ENCODE measurements at regions not wholly inside any gene's neighbourhood (a gene's known extent, or its start where the extent isn't known, plus 50 kb on each side); places are given as distances from the start of the nearest gene placed in this dataset.

GRCh38 chr2:220458051-220458450, 830.6 kb downstream of the SLC4A3 start:
- no peak for DNase-seq

GRCh38 chr2:220460257-220460985, 833.0 kb downstream of the SLC4A3 start:
- peak in 1 of 2 experiments; percentile 53 for DNase-seq

GRCh38 chr2:220463876-220464275, 836.4 kb downstream of the SLC4A3 start:
- no peak for DNase-seq

GRCh38 chr2:220465700-220466099, 838.3 kb downstream of the SLC4A3 start:
- DNase-seq: peak in 1 of 2 experiments; percentile 36

- DNase-seq: no peak
Observed at GRCh38 chr2:220466251-220466691, 838.8 kb downstream of the SLC4A3 start.

GRCh38 chr2:220469201-220469600, 841.8 kb downstream of the SLC4A3 start:
- no peak for DNase-seq

- no peak for DNase-seq
Observed at GRCh38 chr2:220473611-220474010, 846.2 kb downstream of the SLC4A3 start.

GRCh38 chr2:220476877-220477276, 849.4 kb downstream of the SLC4A3 start:
- no peak for DNase-seq

- DNase-seq: no peak
Observed at GRCh38 chr2:220478305-220479058, 851.1 kb downstream of the SLC4A3 start.

GRCh38 chr2:220482716-220483115, 855.3 kb downstream of the SLC4A3 start:
- no peak for DNase-seq

GRCh38 chr2:220489121-220489520, 861.7 kb downstream of the SLC4A3 start:
- DNase-seq: no peak

GRCh38 chr2:220491670-220492069, 864.2 kb downstream of the SLC4A3 start:
- no peak for DNase-seq

- no peak for DNase-seq
Observed at GRCh38 chr2:220493871-220494525, 866.6 kb downstream of the SLC4A3 start.

- DNase-seq: no peak
Observed at GRCh38 chr2:220496513-220496912, 869.1 kb downstream of the SLC4A3 start.

GRCh38 chr2:220499225-220499624, 871.8 kb downstream of the SLC4A3 start:
- peak in 1 of 2 experiments; percentile 59 for DNase-seq

- DNase-seq: no peak
Observed at GRCh38 chr2:220502539-220502938, 875.1 kb downstream of the SLC4A3 start.

- DNase-seq: peak; percentile 53 to 85
Observed at GRCh38 chr2:220503431-220503830, 876.0 kb downstream of the SLC4A3 start.

GRCh38 chr2:220504938-220505503, 877.6 kb downstream of the SLC4A3 start:
- no peak for DNase-seq

GRCh38 chr2:220506466-220506865, 879.0 kb downstream of the SLC4A3 start:
- DNase-seq: no peak

GRCh38 chr2:220509096-220509757, 881.8 kb downstream of the SLC4A3 start:
- peak; percentile 89 to 93 for DNase-seq

GRCh38 chr2:220509966-220510365, 882.5 kb downstream of the SLC4A3 start:
- peak; percentile 71 to 94 for DNase-seq

GRCh38 chr2:220510668-220511067, 883.2 kb downstream of the SLC4A3 start:
- peak in 1 of 2 experiments; percentile 22 for DNase-seq

GRCh38 chr2:220512419-220512818, 885.0 kb downstream of the SLC4A3 start:
- DNase-seq: no peak

Data from NCI-H524 (cell line).